ENCODE measurements at regions not wholly inside any gene's neighbourhood (a gene's known extent, or its start where the extent isn't known, plus 50 kb on each side); places are given as distances from the start of the nearest gene placed in this dataset.

DNA sequence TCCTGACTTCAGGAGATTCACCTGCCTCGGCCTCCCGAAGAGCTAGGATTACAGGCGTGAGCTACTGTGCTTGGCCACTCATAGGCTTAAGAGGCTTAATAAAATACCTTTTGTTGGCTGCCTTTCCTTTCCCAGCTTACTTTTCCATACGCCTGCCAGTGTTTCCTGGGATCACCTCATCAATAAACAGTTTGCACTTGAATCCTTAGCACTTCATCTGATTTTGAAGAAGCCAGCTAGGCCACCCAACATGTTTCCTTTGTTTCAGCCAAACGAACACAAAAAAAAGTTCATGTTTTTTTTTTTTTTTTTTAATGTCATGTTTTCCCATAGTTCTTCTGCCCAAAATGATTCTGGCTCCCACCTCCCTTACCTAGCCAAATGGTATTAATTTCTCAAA, 92.3 kb downstream of the RAP2B start:
- no peak for DNase-seq (ENCODE audit: low spot score)
- intact Hi-C loops (cut with micrococcal nuclease; ENCODE audit: unreplicated experiment): no loop called here
- H2AFZ ChIP-seq (ENCODE audit: low read length): no peak overlapping the region
- POLR2A ChIA-PET: interaction anchor here (0.6 to 0.7 kb wide), 2 partner anchors 846 to 916 kb away, joined by 3 to 5 read pairs; no protein-coding TSS in a partner anchor
- no peaks in the 10 kb centered on the region for H3K79me2 ChIP-seq (ENCODE audit: insufficient read depth, low read depth, low read length)
- H3K36me3 ChIP-seq (ENCODE audit: insufficient read depth, low read length): no peaks in the 10 kb centered on the region
- H3K9me3 ChIP-seq (ENCODE audit: low read length): no peaks in the 10 kb centered on the region
- H3K4me3 ChIP-seq (ENCODE audit: low read depth, low read length, poor library complexity, severe bottlenecking): no peak overlapping the region
- no TSS peak for BruUV-seq (replicated peaks)
- no peaks in the 10 kb centered on the region for H3K4me1 ChIP-seq (ENCODE audit: insufficient read depth, low read length, poor library complexity, severe bottlenecking)
- H3K9me2 ChIP-seq (ENCODE audit: insufficient read depth, low read length): no peaks in the 10 kb centered on the region
- no peak overlapping the region for H3K27ac ChIP-seq (ENCODE audit: low read depth, low read length, poor library complexity, severe bottlenecking)
- H3K4me2 ChIP-seq (ENCODE audit: low read length): no peak overlapping the region
- CTCF ChIA-PET (ENCODE audit: unreplicated experiment): no interaction called here
- TF ChIP-seq, protein P1, sequence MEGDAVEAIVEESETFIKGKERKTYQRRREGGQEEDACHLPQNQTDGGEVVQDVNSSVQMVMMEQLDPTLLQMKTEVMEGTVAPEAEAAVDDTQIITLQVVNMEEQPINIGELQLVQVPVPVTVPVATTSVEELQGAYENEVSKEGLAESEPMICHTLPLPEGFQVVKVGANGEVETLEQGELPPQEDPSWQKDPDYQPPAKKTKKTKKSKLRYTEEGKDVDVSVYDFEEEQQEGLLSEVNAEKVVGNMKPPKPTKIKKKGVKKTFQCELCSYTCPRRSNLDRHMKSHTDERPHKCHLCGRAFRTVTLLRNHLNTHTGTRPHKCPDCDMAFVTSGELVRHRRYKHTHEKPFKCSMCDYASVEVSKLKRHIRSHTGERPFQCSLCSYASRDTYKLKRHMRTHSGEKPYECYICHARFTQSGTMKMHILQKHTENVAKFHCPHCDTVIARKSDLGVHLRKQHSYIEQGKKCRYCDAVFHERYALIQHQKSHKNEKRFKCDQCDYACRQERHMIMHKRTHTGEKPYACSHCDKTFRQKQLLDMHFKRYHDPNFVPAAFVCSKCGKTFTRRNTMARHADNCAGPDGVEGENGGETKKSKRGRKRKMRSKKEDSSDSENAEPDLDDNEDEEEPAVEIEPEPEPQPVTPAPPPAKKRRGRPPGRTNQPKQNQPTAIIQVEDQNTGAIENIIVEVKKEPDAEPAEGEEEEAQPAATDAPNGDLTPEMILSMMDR (conservative IDR thresholded peaks at IDR 0.05; ENCODE audit: low read length): no peak
- TF ChIP-seq EZH2phosphoT487 (IDR thresholded peaks at IDR 0.05; ENCODE audit: borderline replicate concordance, low read depth, low read length): no peak
- no peaks in the 10 kb centered on the region for H4K20me1 ChIP-seq (ENCODE audit: insufficient read depth, low read length)

DNA sequence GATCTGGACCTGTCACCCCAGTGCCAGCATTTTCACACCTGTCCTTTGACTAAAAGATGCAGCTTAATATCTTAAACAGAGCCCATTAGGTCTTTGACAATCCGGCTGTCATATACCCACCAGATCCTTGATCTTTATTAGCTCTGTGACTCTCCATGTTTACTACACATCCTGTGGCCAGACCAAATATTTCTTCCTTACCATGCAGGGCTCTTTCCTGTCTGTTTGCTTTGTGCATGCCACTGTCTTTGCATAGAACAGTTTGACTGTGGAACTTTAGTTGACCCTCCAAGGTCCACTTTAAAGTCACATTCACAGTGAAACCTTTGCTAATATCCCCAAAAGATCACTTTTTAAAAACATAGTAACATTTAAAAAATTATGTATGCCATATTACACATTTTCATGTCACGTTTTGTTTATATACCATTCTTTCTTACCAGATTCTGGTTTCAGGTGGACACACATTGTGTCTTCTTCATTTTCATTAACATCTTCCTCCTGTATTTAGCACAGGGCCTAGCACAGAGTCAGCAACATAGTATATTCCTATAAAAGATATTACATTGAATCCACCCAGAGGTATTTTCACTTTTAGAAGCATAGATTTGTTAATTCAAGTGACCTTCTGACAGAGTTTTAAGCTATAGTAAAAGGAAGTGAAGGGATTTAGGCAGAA, 95.8 kb downstream of the RAP2B start:
- Histone ChIP-seq H2AFZ (ENCODE audit: low read length) (no peak overlapping the region), H3K27ac (ENCODE audit: low read depth, low read length, poor library complexity, severe bottlenecking) (no peak overlapping the region), H3K4me3 (ENCODE audit: low read depth, low read length, poor library complexity, severe bottlenecking) (no peak overlapping the region), H3K9me3 (ENCODE audit: low read length) (no peaks in the 10 kb centered on the region), H3K79me2 (ENCODE audit: insufficient read depth, low read depth, low read length) (no peaks in the 10 kb centered on the region), H4K20me1 (ENCODE audit: insufficient read depth, low read length) (no peaks in the 10 kb centered on the region), H3K9me2 (ENCODE audit: insufficient read depth, low read length) (no peaks in the 10 kb centered on the region), H3K4me2 (ENCODE audit: low read length) (no peak overlapping the region), H3K36me3 (ENCODE audit: insufficient read depth, low read length) (no peaks in the 10 kb centered on the region), H3K4me1 (ENCODE audit: insufficient read depth, low read length, poor library complexity, severe bottlenecking) (no peaks in the 10 kb centered on the region)
- POLR2A ChIA-PET: interaction anchor here (0.6 to 1.2 kb wide), 5 partner anchors 15 to 867 kb away, joined by 3 to 4 read pairs (median 3); no protein-coding TSS in a partner anchor
- no peak for DNase-seq (ENCODE audit: low spot score)
- BruUV-seq (replicated peaks): no TSS peak
- CTCF ChIA-PET (ENCODE audit: unreplicated experiment): no interaction called here
- intact Hi-C loops (cut with micrococcal nuclease; ENCODE audit: unreplicated experiment): no loop called here
- TF ChIP-seq, protein P1 (conservative IDR thresholded peaks at IDR 0.05; ENCODE audit: low read length): no peak
- TF ChIP-seq EZH2phosphoT487 (IDR thresholded peaks at IDR 0.05; ENCODE audit: borderline replicate concordance, low read depth, low read length): no peak

DNA sequence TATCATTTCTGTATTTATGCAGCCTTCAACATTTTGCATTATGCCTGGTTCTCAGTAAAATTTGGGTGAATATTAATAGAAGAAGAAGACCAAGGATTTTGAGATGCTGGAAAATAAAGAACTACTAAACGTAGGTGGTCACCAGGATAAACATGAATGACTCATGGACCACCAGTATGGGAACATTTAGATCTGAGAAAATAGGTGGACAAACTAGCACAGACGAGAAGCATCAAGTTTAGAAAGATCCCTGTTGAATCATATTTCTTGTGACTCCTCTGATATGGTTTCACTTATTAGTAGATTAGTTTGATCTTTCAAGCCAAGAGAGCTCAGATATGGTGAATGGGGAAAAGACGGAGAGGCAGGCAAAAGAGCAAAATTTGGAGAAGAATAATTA, 97.9 kb downstream of the RAP2B start:
- H3K4me1 ChIP-seq (ENCODE audit: insufficient read depth, low read length, poor library complexity, severe bottlenecking): no peaks in the 10 kb centered on the region
- no peaks in the 10 kb centered on the region for H3K36me3 ChIP-seq (ENCODE audit: insufficient read depth, low read length)
- ChIA-PET POLR2A (no interaction called here), CTCF (ENCODE audit: unreplicated experiment) (no interaction called here)
- H3K79me2 ChIP-seq (ENCODE audit: insufficient read depth, low read depth, low read length): no peaks in the 10 kb centered on the region
- no peaks in the 10 kb centered on the region for H3K9me3 ChIP-seq (ENCODE audit: low read length)
- H2AFZ ChIP-seq (ENCODE audit: low read length): no peak overlapping the region
- H3K9me2 ChIP-seq (ENCODE audit: insufficient read depth, low read length): no peaks in the 10 kb centered on the region
- no TSS peak for BruUV-seq (replicated peaks)
- no peak overlapping the region for H3K27ac ChIP-seq (ENCODE audit: low read depth, low read length, poor library complexity, severe bottlenecking)
- no peak for DNase-seq (ENCODE audit: low spot score)
- H4K20me1 ChIP-seq (ENCODE audit: insufficient read depth, low read length): no peaks in the 10 kb centered on the region
- intact Hi-C loops (cut with micrococcal nuclease; ENCODE audit: unreplicated experiment): no loop called here
- no peak overlapping the region for H3K4me2 ChIP-seq (ENCODE audit: low read length)
- no peak overlapping the region for H3K4me3 ChIP-seq (ENCODE audit: low read depth, low read length, poor library complexity, severe bottlenecking)
- no peak for TF ChIP-seq EZH2phosphoT487 (IDR thresholded peaks at IDR 0.05; ENCODE audit: borderline replicate concordance, low read depth, low read length)
- TF ChIP-seq, protein P1 (conservative IDR thresholded peaks at IDR 0.05; ENCODE audit: low read length): no peak
